Hepatocyte (in vitro differentiated cells): ENCODE measurements at regions not wholly inside any gene's neighbourhood (a gene's known extent, or its start where the extent isn't known, plus 50 kb on each side); places are given as distances from the start of the nearest gene placed in this dataset.
A peak's percentile ranks its signal among the peaks of the same experiment; 100 is the strongest.

ENCODE experiments used
- DNase-seq: peaks from one replicate; pipeline ENCODE4 v3.0.0-alpha.2; 2016; ENCODE audit warnings: low spot score
- H2AFZ ChIP-seq: fragments of 200-600 bp; sonication (generic); 2 replicates; pipeline ENCODE4 v1.6.0; 2016; ENCODE audit warnings: antibody characterized with exemption, mild to moderate bottlenecking
- H3K27ac ChIP-seq: fragments of 200-600 bp; sonication (generic); 2 replicates; pipeline ENCODE4 v1.5.1; 2016; ENCODE audit warnings: mild to moderate bottlenecking
- H3K27me3 ChIP-seq: fragments of 200-600 bp; sonication (generic); 2 replicates; pipeline ENCODE4 v1.6.1; 2016
- H3K36me3 ChIP-seq: fragments of 200-600 bp; sonication (generic); replicated peaks from 2 replicates; pipeline ENCODE4 v1.5.1; 2016; ENCODE audit warnings: low read depth; ENCODE audit not compliant: insufficient read depth
- H3K4me1 ChIP-seq: fragments of 200-600 bp; sonication (generic); 2 replicates; pipeline ENCODE4 v1.5.1; 2016; ENCODE audit warnings: mild to moderate bottlenecking, moderate library complexity; ENCODE audit not compliant: insufficient read depth
- H3K4me2 ChIP-seq: fragments of 200-600 bp; sonication (generic); 2 replicates; pipeline ENCODE4 v1.6.0; 2016
- H3K4me3 ChIP-seq: fragments of 200-600 bp; sonication (generic); 2 replicates; pipeline ENCODE4 v1.5.1; 2016; ENCODE audit warnings: mild to moderate bottlenecking
- H3K79me2 ChIP-seq: fragments of 200-600 bp; sonication (generic); 2 replicates; pipeline ENCODE4 v1.6.0; 2017; ENCODE audit warnings: mild to moderate bottlenecking
- H3K9me2 ChIP-seq: fragments of 200-600 bp; sonication (generic); replicated peaks from 2 replicates; pipeline ENCODE4 v1.6.0; 2017; ENCODE audit warnings: mild to moderate bottlenecking; ENCODE audit not compliant: insufficient read depth
- H3K9me3 ChIP-seq: fragments of 200-600 bp; sonication (generic); 2 replicates; pipeline ENCODE4 v1.5.1; 2016; ENCODE audit warnings: low read depth, mild to moderate bottlenecking
- H4K20me1 ChIP-seq: fragments of 200-600 bp; sonication (generic); 2 replicates; pipeline ENCODE4 v1.6.0; 2016; ENCODE audit warnings: mild to moderate bottlenecking; ENCODE audit not compliant: insufficient read depth, poor library complexity, severe bottlenecking
- CTCF ChIP-seq: fragments of 200-600 bp; sonication (generic); IDR thresholded peaks from 2 replicates; pipeline ENCODE4 v1.5.1; 2016; ENCODE audit warnings: antibody characterized with exemption, mild to moderate bottlenecking; ENCODE audit not compliant: poor library complexity
- EZH2 ChIP-seq: fragments of 200-600 bp; sonication (generic); IDR thresholded peaks from 2 replicates; pipeline ENCODE4 v1.6.1; 2016; ENCODE audit warnings: antibody characterized with exemption, mild to moderate bottlenecking, borderline replicate concordance
- EZH2phosphoT487 ChIP-seq: fragments of 200-600 bp; sonication (generic); IDR thresholded peaks from one replicate; pipeline ENCODE4 v1.6.1; 2018; ENCODE audit warnings: antibody characterized with exemption, mild to moderate bottlenecking, low read depth, moderate library complexity; ENCODE audit not compliant: unreplicated experiment, severe bottlenecking
- WGBS: methylation state at CpG from one replicate; pipeline ENCODE4 v1.1.6; 2016; ENCODE audit warnings: low lambda C conversion rate; ENCODE audit errors: missing lambda C conversion rate; 5-methylcytosine and 5-hydroxymethylcytosine counted together

- 32% methylated on average over 5 of the region's 5 CpGs for whole genome bisulfite sequencing
These were observed 247.6 kb downstream of the MEIS1 start for GRCh38 chr2:66682476-66682875.

GRCh38 chr2:66683064-66683463 lies 248.1 kb downstream of the MEIS1 start:
- Histone ChIP-seq H3K4me3 (no peak overlapping the region), H3K27ac (no peak overlapping the region), H3K9me3 (no peaks in the 10 kb centered on the region), H3K9me2 (no peaks in the 10 kb centered on the region), H2AFZ (no peak overlapping the region), H3K36me3 (no peaks in the 10 kb centered on the region), H3K79me2 (no peaks in the 10 kb centered on the region), H3K27me3 (no peaks in the 10 kb centered on the region), H3K4me2 (no peak overlapping the region), H3K4me1 (peaks cover 4% of the 10 kb centered on the region), H4K20me1 (no peaks in the 10 kb centered on the region)
- DNase-seq = no peak
- no peak for TF ChIP-seq CTCF
- TF ChIP-seq EZH2 = no peak
- no peak for TF ChIP-seq EZH2phosphoT487
- 87% methylated on average over 3 of the region's 3 CpGs for WGBS

More at GRCh38 chr2:66682476-66682875, 247.6 kb downstream of the MEIS1 start:
- H3K4me2 ChIP-seq = peak overlapping the region; percentile 39
- H3K9me2 ChIP-seq = no peaks in the 10 kb centered on the region
- no peak overlapping the region for H3K4me3 ChIP-seq
- DNase-seq = no peak
- no peak for TF ChIP-seq CTCF
- no peak for TF ChIP-seq EZH2
- TF ChIP-seq EZH2phosphoT487 = no peak
- no peaks in the 10 kb centered on the region for H3K79me2 ChIP-seq
- no peak overlapping the region for H3K27ac ChIP-seq
- no peaks in the 10 kb centered on the region for H3K36me3 ChIP-seq
- H3K9me3 ChIP-seq = no peaks in the 10 kb centered on the region
- H4K20me1 ChIP-seq = no peaks in the 10 kb centered on the region
- H3K27me3 ChIP-seq = no peaks in the 10 kb centered on the region
- H2AFZ ChIP-seq = peak overlapping the region; percentile 17
- peaks cover 4% of the 10 kb centered on the region for H3K4me1 ChIP-seq

GRCh38 chr2:66683599-66683998 lies 248.7 kb downstream of the MEIS1 start:
- Histone ChIP-seq H3K9me2 (no peaks in the 10 kb centered on the region), H3K27me3 (no peaks in the 10 kb centered on the region), H3K4me2 (no peak overlapping the region), H4K20me1 (no peaks in the 10 kb centered on the region), H2AFZ (no peak overlapping the region), H3K36me3 (no peaks in the 10 kb centered on the region), H3K9me3 (no peaks in the 10 kb centered on the region), H3K79me2 (no peaks in the 10 kb centered on the region), H3K4me3 (no peak overlapping the region), H3K4me1 (peaks cover 4% of the 10 kb centered on the region), H3K27ac (no peak overlapping the region)
- DNase-seq = peak; percentile 10
- 58% methylated on average over 3 of the region's 3 CpGs for WGBS
- no peak for TF ChIP-seq CTCF
- no peak for TF ChIP-seq EZH2
- no peak for TF ChIP-seq EZH2phosphoT487

- H3K9me2 ChIP-seq = no peaks in the 10 kb centered on the region
- WGBS = 87% methylated on average over 2 of the region's 2 CpGs
- no peak overlapping the region for H2AFZ ChIP-seq
- no peak overlapping the region for H3K27ac ChIP-seq
- no peaks in the 10 kb centered on the region for H3K9me3 ChIP-seq
- H3K4me2 ChIP-seq = no peak overlapping the region
- TF ChIP-seq EZH2phosphoT487 = no peak
- TF ChIP-seq EZH2 = no peak
- no peak for TF ChIP-seq CTCF
- no peak for DNase-seq
- H3K79me2 ChIP-seq = no peaks in the 10 kb centered on the region
- no peak overlapping the region for H3K4me3 ChIP-seq
- peaks cover 4% of the 10 kb centered on the region for H3K4me1 ChIP-seq
- no peaks in the 10 kb centered on the region for H3K27me3 ChIP-seq
- H3K36me3 ChIP-seq = no peaks in the 10 kb centered on the region
- no peaks in the 10 kb centered on the region for H4K20me1 ChIP-seq
These were observed 249.4 kb downstream of the MEIS1 start for GRCh38 chr2:66684289-66684688.
